SK-N-SH treated with all-trans-retinoic acid at 6 μM for 48 hours (cell line): ENCODE measurements at regions not wholly inside any gene's neighbourhood (a gene's known extent, or its start where the extent isn't known, plus 50 kb on each side); places are given as distances from the start of the nearest gene placed in this dataset.

Experiments
- ATAC-seq: fragments of 200-7000 bp; cut with Tn5 transposase; 3 replicates; pipeline ENCODE4 v1.9.1; 2020; ENCODE audit warnings: mild to moderate bottlenecking, moderate library complexity
- ARNTL ChIP-seq: fragments of 450-650 bp; formaldehyde crosslinking; IDR thresholded peaks from 2 replicates; pipeline ENCODE4 v1.5.0; 2020; ENCODE audit warnings: low read depth, mild to moderate bottlenecking, moderate library complexity, borderline replicate concordance
- BACH2 ChIP-seq: fragments of 250-450 bp; sonication (Bioruptor Pico); IDR thresholded peaks from 2 replicates; pipeline ENCODE4 v1.9.0; 2021; ENCODE audit warnings: mild to moderate bottlenecking, borderline replicate concordance
- CREB5 ChIP-seq: fragments of 250-450 bp; sonication (Bioruptor Pico); IDR thresholded peaks from 2 replicates; pipeline ENCODE4 v1.5.1; 2020; ENCODE audit warnings: low read depth, mild to moderate bottlenecking, moderate library complexity
- ESRRG ChIP-seq: fragments of 250-450 bp; sonication (Bioruptor Pico); IDR thresholded peaks from 2 replicates; pipeline ENCODE4 v1.6.1; 2021; ENCODE audit warnings: mild to moderate bottlenecking
- GLIS3 ChIP-seq: fragments of 250-450 bp; sonication (Bioruptor Pico); IDR thresholded peaks from 2 replicates; pipeline ENCODE4 v1.5.0; 2020; ENCODE audit warnings: mild to moderate bottlenecking, moderate library complexity
- ISL1 ChIP-seq: fragments of 250-450 bp; sonication (Bioruptor Pico); IDR thresholded peaks from 2 replicates; pipeline ENCODE4 v2.1.2; 2022; ENCODE audit warnings: mild to moderate bottlenecking, moderate library complexity
- OSR1 ChIP-seq: fragments of 250-450 bp; sonication (Bioruptor Pico); IDR thresholded peaks from 2 replicates; pipeline ENCODE4 v1.8.0; 2022; ENCODE audit warnings: moderate library complexity, mild to moderate bottlenecking, inconsistent platforms
- POU6F1 ChIP-seq: fragments of 250-450 bp; sonication (Bioruptor Pico); IDR thresholded peaks from 2 replicates; pipeline ENCODE4 v1.8.0; 2021; ENCODE audit warnings: low read depth, mild to moderate bottlenecking, moderate library complexity, borderline replicate concordance
- PPARA ChIP-seq: fragments of 250-450 bp; sonication (Bioruptor Pico); IDR thresholded peaks from 2 replicates; pipeline ENCODE4 v1.5.0; 2020; ENCODE audit warnings: mild to moderate bottlenecking, borderline replicate concordance
- RARB ChIP-seq: fragments of 250-450 bp; sonication (Bioruptor Pico); IDR thresholded peaks from 2 replicates; pipeline ENCODE4 v1.8.0; 2021; ENCODE audit warnings: mild to moderate bottlenecking, moderate library complexity
- SNAI2 ChIP-seq: fragments of 250-450 bp; sonication (Bioruptor Pico); IDR thresholded peaks from 2 replicates; pipeline ENCODE4 v1.5.0; 2020; ENCODE audit warnings: mild to moderate bottlenecking, moderate library complexity
- TCF4 ChIP-seq: fragments of 250-450 bp; sonication (Bioruptor Pico); IDR thresholded peaks from 2 replicates; pipeline ENCODE4 v1.8.0; 2021; ENCODE audit warnings: mild to moderate bottlenecking, moderate library complexity, borderline replicate concordance
- TOX ChIP-seq: fragments of 250-450 bp; sonication (Bioruptor Pico); IDR thresholded peaks from 2 replicates; pipeline ENCODE4 v1.8.0; 2021; ENCODE audit warnings: mild to moderate bottlenecking, moderate library complexity, borderline replicate concordance
- ZC3H10 ChIP-seq: fragments of 250-450 bp; sonication (Bioruptor Pico); IDR thresholded peaks from 2 replicates; pipeline ENCODE4 v1.5.1; 2021; ENCODE audit warnings: mild to moderate bottlenecking, moderate library complexity
- ZFP3 ChIP-seq: fragments of 250-450 bp; sonication (Bioruptor Pico); IDR thresholded peaks from 2 replicates; pipeline ENCODE4 v1.5.0; 2020; ENCODE audit warnings: mild to moderate bottlenecking, moderate library complexity
- ZFP30 ChIP-seq: fragments of 450-650 bp; formaldehyde crosslinking; IDR thresholded peaks from 2 replicates; pipeline ENCODE4 v1.5.0; 2022; ENCODE audit warnings: mild to moderate bottlenecking, moderate library complexity
- ZNF565 ChIP-seq: fragments of 450-650 bp; formaldehyde crosslinking; conservative IDR thresholded peaks from 2 replicates; pipeline ENCODE4 v1.5.0; 2020; ENCODE audit warnings: low read depth, mild to moderate bottlenecking, moderate library complexity
- ZNF70 ChIP-seq: fragments of 450-650 bp; formaldehyde crosslinking; IDR thresholded peaks from 2 replicates; pipeline ENCODE4 v1.5.0; 2020; ENCODE audit warnings: mild to moderate bottlenecking, moderate library complexity
- ZNF8 ChIP-seq: fragments of 450-650 bp; formaldehyde crosslinking; IDR thresholded peaks from 2 replicates; pipeline ENCODE4 v1.5.0; 2020; ENCODE audit warnings: mild to moderate bottlenecking, moderate library complexity
- TF ChIP-seq, protein P1 (sequence below): fragments of 250-450 bp; sonication (Bioruptor Pico); IDR thresholded peaks from 2 replicates; pipeline ENCODE4 v1.5.1; 2021; ENCODE audit warnings: mild to moderate bottlenecking, moderate library complexity
- TF ChIP-seq, protein P2 (sequence below): fragments of 250-450 bp; sonication (Bioruptor Pico); IDR thresholded peaks from 2 replicates; pipeline ENCODE4 v1.5.0; 2020; ENCODE audit warnings: mild to moderate bottlenecking, moderate library complexity
- TF ChIP-seq, protein P3 (sequence below): fragments of 250-450 bp; sonication (Bioruptor Pico); IDR thresholded peaks from 2 replicates; pipeline ENCODE4 v1.8.0; 2020; ENCODE audit warnings: mild to moderate bottlenecking, moderate library complexity, borderline replicate concordance

GRCh38 chr18:40878371-40878770 is 1076.7 kb upstream of the PIK3C3 start:
- TF ChIP-seq ZNF8 (no peak), ESRRG (CRISPR knock-in tag) (no peak), ZNF565 (CRISPR knock-in tag) (no peak), ISL1 (CRISPR knock-in tag) (peak; percentile 11; the same call in 1 of the 2 replicates), BACH2 (no peak), GLIS3 (CRISPR knock-in tag) (no peak), PPARA (CRISPR knock-in tag) (no peak)
- TF ChIP-seq, protein P1, sequence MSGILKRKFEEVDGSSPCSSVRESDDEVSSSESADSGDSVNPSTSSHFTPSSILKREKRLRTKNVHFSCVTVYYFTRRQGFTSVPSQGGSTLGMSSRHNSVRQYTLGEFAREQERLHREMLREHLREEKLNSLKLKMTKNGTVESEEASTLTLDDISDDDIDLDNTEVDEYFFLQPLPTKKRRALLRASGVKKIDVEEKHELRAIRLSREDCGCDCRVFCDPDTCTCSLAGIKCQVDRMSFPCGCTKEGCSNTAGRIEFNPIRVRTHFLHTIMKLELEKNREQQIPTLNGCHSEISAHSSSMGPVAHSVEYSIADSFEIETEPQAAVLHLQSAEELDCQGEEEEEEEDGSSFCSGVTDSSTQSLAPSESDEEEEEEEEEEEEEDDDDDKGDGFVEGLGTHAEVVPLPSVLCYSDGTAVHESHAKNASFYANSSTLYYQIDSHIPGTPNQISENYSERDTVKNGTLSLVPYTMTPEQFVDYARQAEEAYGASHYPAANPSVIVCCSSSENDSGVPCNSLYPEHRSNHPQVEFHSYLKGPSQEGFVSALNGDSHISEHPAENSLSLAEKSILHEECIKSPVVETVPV (CRISPR knock-in tag), result no peak
- ATAC-seq, result peak; percentile 52; the same call in 2 of the 3 replicates

DNA sequence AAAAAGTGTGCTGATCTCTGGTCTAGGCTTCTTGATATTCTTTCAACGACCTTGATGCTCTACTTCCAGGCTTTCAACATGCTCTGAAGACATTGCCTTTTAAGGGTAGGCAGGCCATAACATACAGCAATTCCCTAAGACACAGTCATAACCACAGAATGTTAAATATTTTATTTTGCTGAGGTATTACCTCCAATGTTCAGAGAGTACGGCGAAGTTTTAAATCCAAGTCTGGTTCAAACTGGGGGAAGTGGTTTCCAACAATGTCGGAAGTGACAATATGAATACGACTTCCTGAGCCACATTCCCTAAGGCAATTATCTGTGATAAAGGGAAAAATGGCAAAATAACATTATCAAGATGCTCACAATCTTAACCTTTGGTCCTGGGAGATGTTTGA is 1077.9 kb upstream of the PIK3C3 start:
- TF ChIP-seq ZFP3 (CRISPR knock-in tag) (no peak), CREB5 (CRISPR knock-in tag) (no peak), TCF4 (CRISPR knock-in tag) (no peak), ZC3H10 (CRISPR knock-in tag) (no peak), ZFP30 (CRISPR knock-in tag) (no peak), OSR1 (CRISPR knock-in tag) (no peak), GLIS3 (CRISPR knock-in tag) (no peak), ZNF8 (no peak), SNAI2 (CRISPR knock-in tag) (no peak), TOX (no peak), ZNF70 (no peak), ESRRG (CRISPR knock-in tag) (no peak), RARB (CRISPR knock-in tag) (no peak), ZNF565 (CRISPR knock-in tag) (no peak), BACH2 (no peak), POU6F1 (CRISPR knock-in tag) (no peak), ARNTL (no peak), ISL1 (CRISPR knock-in tag) (no peak)
- TF ChIP-seq, protein P2, sequence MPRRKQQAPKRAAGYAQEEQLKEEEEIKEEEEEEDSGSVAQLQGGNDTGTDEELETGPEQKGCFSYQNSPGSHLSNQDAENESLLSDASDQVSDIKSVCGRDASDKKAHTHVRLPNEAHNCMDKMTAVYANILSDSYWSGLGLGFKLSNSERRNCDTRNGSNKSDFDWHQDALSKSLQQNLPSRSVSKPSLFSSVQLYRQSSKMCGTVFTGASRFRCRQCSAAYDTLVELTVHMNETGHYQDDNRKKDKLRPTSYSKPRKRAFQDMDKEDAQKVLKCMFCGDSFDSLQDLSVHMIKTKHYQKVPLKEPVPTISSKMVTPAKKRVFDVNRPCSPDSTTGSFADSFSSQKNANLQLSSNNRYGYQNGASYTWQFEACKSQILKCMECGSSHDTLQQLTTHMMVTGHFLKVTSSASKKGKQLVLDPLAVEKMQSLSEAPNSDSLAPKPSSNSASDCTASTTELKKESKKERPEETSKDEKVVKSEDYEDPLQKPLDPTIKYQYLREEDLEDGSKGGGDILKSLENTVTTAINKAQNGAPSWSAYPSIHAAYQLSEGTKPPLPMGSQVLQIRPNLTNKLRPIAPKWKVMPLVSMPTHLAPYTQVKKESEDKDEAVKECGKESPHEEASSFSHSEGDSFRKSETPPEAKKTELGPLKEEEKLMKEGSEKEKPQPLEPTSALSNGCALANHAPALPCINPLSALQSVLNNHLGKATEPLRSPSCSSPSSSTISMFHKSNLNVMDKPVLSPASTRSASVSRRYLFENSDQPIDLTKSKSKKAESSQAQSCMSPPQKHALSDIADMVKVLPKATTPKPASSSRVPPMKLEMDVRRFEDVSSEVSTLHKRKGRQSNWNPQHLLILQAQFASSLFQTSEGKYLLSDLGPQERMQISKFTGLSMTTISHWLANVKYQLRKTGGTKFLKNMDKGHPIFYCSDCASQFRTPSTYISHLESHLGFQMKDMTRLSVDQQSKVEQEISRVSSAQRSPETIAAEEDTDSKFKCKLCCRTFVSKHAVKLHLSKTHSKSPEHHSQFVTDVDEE (CRISPR knock-in tag), result no peak
- TF ChIP-seq, protein P1 (CRISPR knock-in tag), result no peak
- ATAC-seq, result peak; percentile 93

DNA sequence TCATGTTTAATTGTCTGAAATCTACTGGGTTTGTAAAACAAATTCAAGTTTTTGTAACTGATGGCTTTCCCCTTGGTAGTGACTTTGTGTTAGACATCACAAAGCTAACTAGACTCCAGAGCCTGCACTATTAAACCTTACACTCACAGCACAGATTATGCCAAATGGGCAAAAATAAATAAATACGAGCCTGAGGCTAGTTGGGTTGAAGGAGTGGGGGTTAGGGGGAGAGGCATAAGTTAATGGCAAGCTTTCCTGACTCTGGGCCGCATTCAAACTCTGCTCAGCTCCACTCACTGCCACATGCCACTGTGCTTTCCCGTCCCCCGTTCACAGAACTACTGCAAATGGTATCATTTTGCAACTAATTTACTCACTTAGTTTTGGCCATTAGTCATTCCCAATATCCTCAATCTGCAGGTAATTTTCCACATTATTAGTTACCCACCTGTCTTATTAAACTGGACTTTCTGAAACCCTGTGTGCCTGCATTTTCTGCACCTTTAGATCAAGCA is 1079.9 kb upstream of the PIK3C3 start:
- no peak for ATAC-seq
- TF ChIP-seq BACH2, result no peak
- no peak for TF ChIP-seq PPARA (CRISPR knock-in tag)
- TF ChIP-seq, protein P1 (CRISPR knock-in tag), result no peak
- TF ChIP-seq ZNF565 (CRISPR knock-in tag), result no peak
- TF ChIP-seq, protein P2 (CRISPR knock-in tag), result no peak
- no peak for TF ChIP-seq ZC3H10 (CRISPR knock-in tag)
- TF ChIP-seq, protein P3, sequence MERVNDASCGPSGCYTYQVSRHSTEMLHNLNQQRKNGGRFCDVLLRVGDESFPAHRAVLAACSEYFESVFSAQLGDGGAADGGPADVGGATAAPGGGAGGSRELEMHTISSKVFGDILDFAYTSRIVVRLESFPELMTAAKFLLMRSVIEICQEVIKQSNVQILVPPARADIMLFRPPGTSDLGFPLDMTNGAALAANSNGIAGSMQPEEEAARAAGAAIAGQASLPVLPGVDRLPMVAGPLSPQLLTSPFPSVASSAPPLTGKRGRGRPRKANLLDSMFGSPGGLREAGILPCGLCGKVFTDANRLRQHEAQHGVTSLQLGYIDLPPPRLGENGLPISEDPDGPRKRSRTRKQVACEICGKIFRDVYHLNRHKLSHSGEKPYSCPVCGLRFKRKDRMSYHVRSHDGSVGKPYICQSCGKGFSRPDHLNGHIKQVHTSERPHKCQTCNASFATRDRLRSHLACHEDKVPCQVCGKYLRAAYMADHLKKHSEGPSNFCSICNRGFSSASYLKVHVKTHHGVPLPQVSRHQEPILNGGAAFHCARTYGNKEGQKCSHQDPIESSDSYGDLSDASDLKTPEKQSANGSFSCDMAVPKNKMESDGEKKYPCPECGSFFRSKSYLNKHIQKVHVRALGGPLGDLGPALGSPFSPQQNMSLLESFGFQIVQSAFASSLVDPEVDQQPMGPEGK (CRISPR knock-in tag), result no peak
- TF ChIP-seq ARNTL, result no peak
- no peak for TF ChIP-seq SNAI2 (CRISPR knock-in tag)
- TF ChIP-seq ZNF70, result no peak
- TF ChIP-seq ZFP30 (CRISPR knock-in tag), result no peak
